HepG2 (cell line): ENCODE measurements at regions not wholly inside any gene's neighbourhood (a gene's known extent, or its start where the extent isn't known, plus 50 kb on each side); places are given as distances from the start of the nearest gene placed in this dataset.

ENCODE experiments used
- IKZF1 ChIP-seq: fragments of 450-650 bp; IDR thresholded peaks from 2 replicates; pipeline ENCODE4 v1.7.1; 2016
- STAT5B ChIP-seq: sonication (generic); formaldehyde crosslinking; IDR thresholded peaks from 2 replicates; pipeline ENCODE4 v1.4.0; 2020; ENCODE audit warnings: missing genetic modification reagents

GRCh38 chrX:16476692-16477091, 173.3 kb upstream of the S100G start:
- TF ChIP-seq IKZF1: no peak
- TF ChIP-seq STAT5B (CRISPR knock-in tag): no peak
